Ureter (tissue), 1 donor: ENCODE measurements at regions not wholly inside any gene's neighbourhood (a gene's known extent, or its start where the extent isn't known, plus 50 kb on each side); places are given as distances from the start of the nearest gene placed in this dataset.

Experiments
- DNase-seq: peaks from one replicate; pipeline ENCODE4 v3.0.0-alpha.2; 2020; ENCODE audit warnings: low spot score
- donor health status: DM: yes; HTN: yes; CAD: no.

DNA sequence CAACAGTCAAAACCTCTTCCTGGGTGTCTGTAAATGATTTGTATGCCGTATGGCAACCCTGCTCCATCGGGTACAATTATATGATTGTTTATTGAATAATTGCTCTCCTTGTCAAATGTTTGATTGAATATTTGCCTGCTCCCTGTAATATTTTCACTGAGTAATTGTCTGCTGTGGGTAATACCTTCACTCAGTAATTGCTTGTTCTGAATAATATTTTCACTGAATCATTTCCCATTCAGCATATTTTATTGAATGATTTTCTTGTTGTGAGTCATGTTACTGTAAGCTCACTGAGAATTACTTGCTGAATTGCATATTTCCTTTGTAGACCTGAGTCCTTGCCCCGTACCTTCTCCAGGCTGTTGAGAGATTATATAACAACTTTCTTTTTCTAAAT is 535.2 kb downstream of the METTL4 start:
- no peak for DNase-seq

DNA sequence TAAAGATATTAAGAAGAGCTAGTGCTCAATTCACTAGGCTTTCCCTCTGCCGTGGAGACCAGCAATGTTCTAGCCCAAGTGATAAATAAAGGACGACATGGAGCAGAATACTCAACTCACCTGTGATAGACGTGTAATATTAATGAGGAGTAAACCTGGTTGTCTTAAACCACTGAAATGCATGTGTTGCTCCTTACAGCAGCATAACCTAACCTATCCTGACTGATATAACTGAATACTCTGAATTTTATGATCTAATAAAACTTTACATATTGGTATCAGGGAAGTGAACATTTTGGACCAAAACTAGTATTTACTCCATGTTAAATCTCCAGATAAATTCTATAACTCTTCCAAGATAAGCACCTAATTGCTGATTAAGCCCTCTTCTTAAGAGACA is 531.0 kb downstream of the METTL4 start:
- no peak for DNase-seq

DNA sequence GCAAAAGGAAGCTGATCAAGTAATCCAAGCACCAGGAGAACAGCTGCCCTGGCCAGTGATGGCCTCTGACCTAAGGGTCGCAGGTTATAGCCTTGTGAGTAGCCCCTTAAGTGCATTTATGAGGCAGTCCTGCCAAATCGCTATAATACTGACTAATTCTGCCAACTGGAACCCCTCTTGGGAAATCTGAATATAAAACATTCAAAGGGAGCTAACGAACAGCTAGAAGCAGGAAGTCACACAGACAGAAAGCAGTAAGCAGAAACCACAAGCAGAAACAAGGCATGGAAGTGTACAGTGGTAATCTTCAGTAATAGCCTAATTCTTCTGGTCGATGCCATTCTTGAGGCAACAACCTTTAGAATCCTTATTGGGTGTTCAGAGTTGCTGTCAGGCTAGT is 521.3 kb downstream of the METTL4 start:
- DNase-seq = no peak

DNA sequence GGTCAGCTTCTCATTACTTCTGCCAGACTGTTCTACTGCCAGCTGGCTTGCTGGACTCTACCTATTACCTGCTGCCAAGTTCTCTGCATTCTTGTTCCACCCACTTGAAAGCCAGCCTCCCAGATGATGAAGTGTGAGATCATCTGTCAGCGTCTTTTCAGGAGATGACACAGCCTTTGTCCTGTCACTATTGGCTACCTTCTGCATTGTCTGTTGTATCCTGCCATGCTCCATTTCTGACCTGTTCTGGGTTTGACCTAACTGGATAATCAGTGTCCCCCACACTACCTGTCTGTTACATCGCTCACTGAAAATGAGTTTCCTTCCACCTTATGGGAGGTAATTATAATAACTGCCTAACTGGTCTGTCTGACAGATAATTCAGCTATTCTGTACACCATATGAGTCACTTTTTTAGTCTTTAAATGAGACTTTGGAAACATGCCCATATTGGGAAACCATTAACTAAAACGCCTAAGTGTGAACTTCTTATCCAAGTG is 520.6 kb downstream of the METTL4 start:
- DNase-seq = no peak

DNA sequence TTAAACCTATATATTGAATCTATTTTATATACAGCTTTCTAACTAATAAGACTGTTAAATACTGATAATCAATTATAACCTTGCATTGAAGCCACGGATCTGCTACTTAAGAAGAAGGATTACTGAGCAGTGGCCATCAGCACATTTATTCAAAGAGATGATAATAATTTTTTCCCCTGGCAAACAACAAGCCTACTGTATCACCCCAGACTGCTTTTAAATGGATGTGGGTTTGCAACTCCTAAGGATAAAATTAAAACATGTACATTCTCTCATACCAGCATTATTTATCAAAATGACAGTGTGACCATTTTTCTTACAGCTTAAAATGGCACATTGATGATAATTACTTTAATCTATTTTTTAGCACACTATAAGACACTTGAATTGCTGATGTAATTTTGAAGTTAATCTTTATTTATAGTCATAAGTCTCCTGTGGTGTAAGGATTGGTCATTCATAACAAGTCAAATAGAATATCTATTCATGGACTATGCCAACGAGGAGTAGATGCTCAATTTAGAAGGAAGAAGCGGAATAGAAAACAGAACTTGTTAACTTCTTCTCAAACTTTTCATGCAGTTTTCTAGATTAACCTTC is 517.7 kb downstream of the METTL4 start:
- no peak for DNase-seq

DNA sequence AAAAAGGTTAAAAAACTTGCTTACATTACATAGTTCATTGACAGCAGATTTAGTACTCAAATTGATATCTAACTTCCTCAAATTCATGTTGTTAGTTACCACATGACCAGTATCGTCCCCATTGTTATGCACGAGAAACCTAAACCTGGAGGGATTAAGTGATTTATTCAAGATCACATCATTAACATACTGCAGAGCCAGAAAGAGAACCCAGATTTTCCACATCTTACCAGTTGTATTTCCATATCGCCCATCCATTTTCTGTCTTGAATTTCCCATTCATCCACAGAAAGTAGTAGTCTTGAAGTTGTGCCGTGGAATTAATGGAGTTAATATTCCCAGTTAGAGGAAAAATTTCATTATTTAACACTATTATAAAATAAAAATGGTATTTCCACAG is 512.0 kb downstream of the METTL4 start:
- DNase-seq = no peak

DNA sequence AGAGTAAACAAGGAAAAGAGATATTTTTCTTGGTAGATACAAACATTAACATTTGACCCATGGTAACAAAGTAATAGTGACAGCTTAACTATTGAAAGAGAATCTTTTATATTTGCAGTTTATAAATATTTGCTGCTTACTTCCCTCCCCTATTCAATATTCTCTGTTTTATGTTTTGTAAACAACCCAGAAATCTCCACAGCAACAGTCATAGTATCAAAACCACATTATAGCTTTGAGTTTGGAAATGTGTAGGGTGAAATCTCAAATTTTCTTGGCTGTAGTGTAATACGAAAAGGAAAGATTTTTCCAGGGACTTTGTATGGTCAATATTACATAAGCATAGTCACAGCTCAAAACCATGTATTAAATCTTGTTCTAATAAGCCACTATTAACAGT is 511.2 kb downstream of the METTL4 start:
- no peak for DNase-seq

DNA sequence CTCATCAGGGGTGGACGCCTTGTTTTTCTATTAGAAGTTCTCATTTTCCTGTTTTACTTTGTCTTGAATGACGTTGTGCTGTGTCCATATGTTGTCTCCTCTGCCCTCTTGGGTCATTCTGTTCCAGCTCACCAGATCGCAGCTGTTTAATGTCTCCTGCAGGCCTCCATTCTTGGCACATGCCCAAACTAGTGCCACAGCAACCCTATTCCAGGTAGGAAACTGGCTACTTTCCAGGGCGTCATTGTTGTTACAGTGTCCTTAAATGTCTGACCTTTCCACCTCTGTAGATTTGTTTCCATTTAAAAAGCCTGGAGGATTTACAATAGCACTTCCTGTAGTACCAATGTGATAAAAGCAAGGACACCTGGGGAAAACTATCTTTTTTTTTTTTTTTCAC is 500.7 kb downstream of the METTL4 start:
- no peak for DNase-seq

DNA sequence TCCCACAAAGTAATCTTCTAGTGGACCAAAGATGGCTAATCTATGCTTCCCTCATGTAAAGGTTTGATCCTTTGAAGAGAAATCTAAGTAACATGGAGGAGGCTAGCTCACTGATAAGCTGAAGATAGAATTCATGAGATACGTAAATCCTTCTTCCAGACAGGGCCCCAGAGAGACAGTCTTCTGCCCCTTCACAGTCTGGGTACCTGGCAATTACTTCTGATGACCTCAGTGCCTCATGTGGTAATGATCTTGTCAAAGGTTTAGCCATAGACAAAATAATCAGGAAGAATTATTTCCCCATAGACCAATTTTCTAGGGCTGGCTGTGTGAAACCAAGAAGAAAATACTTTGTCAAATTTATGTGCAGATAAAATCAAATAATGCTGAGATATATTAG is 495.8 kb downstream of the METTL4 start:
- no peak for DNase-seq

DNA sequence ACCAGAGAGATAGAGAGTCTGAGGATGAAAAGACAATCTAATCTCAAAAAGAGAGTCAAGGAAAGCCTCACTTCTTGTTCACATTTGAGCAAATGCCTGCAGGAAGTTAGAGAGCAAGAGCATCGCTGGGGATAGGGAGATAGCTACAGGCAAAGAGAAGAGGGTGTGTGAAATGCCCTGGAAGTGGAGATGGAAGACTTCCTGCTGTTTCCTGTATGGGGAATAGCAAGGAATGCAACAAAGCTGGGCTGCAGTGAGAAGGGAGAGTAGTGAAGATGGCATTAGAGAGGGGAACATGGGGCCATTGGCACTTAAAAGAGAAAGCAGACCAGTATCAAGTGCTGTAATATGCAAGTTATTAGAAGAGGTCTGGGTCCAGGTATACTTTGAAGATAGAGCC is 488.6 kb downstream of the METTL4 start:
- no peak for DNase-seq

DNA sequence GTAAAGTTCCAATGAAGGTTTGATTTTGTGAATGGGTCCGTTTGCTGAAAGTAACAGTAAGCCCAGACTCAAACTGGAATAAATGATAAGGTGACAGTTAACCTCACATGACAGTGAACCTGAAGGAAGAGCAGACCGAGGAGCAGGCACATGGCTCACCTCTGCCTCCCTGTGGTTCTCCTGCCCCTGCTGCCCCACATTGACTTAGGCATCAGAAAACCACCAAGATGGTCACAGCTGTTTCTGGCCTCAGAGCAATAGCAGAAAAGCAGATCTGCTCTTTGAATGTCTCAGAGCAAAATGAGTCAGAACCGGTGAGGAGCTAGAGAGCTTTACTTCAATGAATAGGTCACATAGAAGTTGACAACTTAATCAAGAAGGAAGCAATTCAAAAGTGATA is 487.6 kb downstream of the METTL4 start:
- no peak for DNase-seq

DNA sequence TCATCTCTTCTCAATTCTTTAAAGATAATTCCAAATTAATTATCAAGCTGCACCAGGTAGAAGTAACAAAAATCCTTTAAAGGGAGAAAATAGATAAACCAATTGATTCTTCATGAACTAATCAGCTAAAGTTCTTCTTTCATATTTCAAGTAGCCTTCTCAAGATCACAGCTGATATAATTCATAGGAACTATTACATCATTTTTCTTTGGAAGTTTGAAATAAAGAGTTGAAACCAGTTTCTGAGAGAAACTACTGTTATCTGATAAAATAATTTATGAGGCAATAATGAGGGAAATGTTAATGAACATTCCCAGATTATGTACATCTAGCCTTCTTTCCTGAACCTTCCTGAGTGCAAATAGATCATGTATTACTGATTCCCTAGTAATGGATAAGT is 484.9 kb downstream of the METTL4 start:
- no peak for DNase-seq

DNA sequence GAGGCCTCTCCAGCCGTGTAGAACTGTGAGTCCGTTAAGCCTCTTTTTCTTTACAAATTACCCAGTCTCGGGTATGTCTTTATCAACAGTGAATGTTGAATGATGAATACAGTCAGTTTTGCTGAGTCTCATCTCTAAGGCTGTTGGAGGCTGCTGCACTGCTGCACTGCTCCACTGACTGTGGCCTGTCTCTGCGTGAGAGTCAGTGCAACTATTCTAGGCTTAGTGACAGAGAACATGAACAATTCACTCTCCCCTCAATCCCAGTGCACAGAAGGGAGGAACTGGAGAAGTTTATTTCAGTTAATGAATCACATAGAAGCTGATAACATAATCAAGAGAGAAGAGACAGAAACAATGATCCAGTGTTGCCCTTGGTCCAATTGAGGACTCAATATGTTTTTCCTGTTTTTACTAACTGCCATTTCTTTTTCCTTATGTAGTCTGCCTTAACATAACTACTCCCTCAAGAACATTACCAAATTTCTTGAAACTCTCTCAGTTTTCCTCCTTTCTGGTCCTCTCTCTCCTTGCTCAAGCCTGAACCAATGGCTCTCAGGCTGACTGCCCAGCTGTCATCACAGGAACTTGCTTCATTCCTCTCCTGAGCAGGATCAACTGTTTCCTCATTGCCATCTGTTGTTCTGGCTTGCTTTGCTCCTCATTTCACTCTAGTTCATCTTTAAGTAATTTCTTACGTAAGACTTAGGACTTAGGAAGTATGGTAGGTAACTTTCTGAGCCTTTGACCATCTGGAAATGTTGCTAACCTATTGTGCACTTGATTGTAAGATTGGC is 483.2 kb downstream of the METTL4 start:
- no peak for DNase-seq

DNA sequence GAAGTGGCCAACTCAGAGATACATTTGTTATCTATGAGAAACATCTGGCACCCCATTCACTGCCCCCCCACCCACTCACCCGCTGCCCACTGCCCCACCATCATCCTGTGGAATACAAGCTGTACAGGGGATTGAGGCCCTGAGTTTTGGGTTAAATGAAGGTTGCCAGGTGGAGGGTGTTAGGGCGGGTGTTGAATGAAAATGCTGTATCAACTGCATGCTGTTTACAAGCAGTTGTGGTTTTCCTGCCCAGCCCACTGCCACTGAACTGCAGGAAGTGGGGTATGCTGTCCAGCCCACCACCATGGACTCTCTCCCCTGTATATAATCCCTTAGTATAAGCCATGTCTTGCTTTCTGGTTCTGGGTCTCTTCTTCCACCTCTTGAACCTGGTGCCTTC is 481.9 kb downstream of the METTL4 start:
- no peak for DNase-seq

DNA sequence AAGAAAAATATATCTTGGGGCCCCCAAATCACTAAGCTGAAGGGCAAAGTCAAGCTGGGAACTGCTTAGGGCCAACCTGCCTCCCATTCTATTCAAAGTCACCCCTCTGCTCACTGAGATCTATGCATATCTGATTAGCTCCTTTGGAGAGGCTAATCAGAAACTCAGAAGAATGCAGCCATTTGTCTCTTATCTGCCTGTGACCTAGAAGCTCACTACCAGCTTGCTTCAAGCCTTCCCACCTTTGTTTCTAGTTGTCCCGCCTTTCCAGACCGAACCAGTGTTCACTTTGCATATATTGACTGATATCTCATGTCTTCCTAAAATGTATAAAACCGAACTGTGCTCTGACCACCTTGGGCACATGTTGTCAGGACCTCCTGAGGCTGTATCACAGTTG is 479.4 kb downstream of the METTL4 start:
- DNase-seq = no peak

DNA sequence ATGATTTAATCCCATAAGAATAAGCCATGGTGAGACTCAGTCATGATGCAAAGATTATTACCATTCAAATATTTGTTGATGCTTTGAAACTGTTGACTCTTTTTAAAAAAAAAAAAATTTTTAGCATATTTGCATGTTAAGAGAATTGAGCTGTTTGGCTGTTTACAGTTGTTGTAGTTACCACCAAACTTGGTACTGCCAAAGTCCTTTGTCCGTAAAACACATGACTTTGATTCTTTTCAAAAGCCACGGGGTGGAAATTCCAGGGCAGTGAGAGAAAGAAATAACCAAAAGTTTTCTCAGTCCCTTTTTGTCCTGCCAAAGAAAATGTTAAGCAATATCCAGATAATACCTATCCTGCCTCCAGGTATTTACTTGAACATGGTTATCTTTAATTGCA is 474.8 kb downstream of the METTL4 start:
- no peak for DNase-seq

DNA sequence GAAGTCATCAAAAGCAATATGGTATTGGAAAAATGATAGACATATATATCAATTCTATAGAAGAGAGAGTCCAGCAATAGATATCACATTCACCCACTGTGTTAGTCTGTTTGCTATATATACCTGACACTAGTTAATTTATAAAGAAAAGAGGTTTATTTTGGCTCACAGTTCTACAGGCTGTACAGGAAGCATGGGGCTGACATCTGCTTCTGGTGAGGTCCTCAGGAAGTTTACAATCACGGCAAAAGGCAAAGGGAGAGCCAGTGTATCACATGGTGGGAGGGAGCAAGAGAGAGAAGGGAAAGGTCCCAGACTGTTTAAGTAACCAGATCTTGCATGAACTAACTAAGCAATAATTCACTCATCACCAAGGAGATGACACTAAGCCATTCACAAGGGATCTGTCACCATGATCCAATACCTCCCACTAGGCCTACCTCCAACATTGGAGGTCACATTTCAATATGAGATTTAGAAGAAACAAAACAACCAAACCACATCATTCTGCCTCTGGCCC is 470.6 kb downstream of the METTL4 start:
- DNase-seq = no peak

DNA sequence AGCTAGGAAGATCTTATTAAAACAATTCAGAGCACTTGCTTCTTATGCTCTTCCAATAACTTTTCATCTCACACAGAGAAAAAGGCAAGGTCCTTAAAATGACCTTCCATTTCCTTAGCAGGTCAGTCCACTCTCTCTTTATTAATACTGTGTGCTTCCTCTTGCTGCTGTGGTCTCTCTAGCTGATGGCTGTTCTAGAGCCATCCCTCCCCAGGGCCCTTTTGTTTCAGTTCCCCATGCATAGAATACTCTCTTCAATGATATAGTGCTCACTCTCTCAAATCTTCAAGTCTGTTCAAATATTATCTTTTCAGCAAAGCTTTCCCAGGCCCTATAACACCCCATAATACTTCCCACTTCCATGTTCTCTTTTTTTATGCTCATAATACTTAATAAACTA is 469.3 kb downstream of the METTL4 start:
- DNase-seq = no peak

DNA sequence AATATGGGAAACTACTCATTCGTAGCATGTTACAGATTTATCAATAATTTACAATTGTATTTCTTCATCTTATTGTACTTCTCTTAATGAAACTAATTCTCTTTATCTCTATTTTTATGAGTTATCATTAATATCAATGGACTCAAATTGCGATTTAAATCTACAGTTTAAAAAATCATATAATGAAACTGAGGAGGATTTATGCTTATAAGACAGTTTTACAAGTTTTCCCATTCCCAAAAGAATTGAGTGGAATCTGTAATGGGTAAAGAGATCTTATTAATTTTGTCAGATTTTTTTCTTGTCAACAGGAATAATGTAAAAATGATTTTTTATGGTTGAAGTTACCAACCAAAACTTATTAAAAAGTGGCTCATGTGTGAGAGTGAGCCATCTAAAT is 468.0 kb downstream of the METTL4 start:
- no peak for DNase-seq

DNA sequence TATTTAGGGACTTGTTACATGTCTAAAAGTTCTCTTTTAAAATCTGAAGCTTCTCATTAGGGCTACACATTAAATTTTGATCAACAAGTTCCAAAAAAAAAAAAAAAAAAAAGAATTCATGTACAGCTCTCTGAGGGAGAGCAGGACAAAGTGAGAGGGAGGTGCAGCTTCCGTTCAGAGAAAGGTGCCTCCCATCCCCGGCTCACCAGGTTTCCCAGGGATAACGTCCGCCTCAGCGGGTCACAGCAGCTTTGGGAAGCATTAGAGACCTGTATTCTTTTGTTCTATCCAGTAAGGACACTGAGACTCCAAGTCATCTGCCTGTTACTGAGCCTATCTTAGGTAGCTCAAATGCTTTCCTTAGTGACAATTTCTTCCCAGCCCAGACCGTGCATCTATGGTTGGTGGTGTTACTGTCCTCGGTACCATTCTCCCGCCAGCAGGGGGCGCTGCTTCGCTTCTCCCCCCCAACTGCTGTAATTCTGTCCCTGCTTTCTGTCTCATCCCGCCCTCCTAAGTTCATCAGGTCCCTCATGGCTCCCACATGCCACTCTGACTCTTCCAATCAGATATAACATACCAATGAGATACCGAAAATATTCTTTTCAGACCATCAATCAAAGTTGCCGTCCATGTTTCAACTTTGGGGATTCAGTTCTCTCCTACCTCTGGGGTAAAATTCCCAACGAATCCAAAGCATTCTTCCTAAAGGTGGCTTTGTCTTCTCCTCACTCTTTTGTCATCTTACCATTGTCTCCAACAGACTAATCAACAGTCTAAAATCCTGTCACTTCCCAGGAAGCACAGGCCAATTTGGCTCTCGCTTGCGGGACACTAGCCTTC is 466.5 kb downstream of the METTL4 start:
- no peak for DNase-seq

DNA sequence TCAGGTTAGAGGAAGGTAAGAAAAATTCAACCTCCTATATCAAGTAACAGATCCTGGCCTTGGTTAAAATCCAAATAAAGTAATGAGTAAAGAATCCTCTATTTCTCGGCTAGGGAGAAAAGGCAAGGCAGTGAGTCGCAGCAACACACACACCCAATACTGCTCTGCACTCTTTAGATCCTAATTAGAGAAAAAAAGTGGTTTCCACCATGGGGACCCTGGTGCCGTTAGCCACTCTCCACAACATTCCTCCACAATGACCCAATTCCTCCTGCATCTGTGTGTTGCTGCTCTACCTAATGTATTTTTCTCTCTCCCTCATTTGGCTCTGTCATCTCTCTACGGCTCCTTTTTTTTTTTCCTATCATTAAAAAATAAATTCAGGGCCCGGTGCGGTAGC is 462.7 kb downstream of the METTL4 start:
- DNase-seq = no peak

DNA sequence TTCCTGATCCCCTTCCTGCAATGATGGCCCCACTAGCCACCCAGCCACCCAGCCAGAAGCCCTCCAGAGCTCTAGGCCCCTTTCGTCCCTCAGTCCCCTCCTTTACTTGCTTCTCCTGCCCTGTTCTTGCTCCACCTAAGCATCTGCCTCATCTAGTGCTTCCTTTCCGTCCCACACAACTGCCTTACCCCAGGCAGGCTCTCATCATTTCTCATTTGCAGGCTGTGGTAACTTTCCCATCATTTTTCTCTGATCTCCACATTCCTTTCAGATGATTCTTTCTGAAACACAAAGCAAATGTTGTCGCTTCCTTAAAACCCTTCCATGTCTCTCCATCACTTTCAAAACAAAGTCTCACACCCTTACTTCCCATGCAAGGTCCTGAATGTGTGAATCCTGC is 459.8 kb downstream of the METTL4 start:
- DNase-seq = no peak
